Hematopoietic multipotent progenitor cell treated with erythropoietin and hydrocortisone succinate and interleukin-3 and kit ligand, for 17 days (in vitro differentiated cells): ENCODE measurements at regions not wholly inside any gene's neighbourhood (a gene's known extent, or its start where the extent isn't known, plus 50 kb on each side); places are given as distances from the start of the nearest gene placed in this dataset.
"Not testable (repeated sequence)": the region's sequence is repeated elsewhere in the genome, so short reads cannot be mapped to it uniquely, and the experiment has no call there.

ENCODE experiments used
- DNase-seq: peaks from one replicate; pipeline ENCODE4 v3.0.0-alpha.2; 2015; ENCODE audit warnings: low spot score

- DNase-seq = no peak
Observed at GRCh38 chr2:11922294-11922693, 175.9 kb downstream of the LPIN1 start.

GRCh38 chr2:11923935-11924334, 177.5 kb downstream of the LPIN1 start:
- no peak for DNase-seq

- no peak for DNase-seq
Observed at GRCh38 chr2:11925295-11926066, 179.0 kb downstream of the LPIN1 start.

- DNase-seq = no peak
Observed at GRCh38 chr2:11930211-11930761, 183.9 kb downstream of the LPIN1 start.

- DNase-seq = no peak
Observed at GRCh38 chr2:11932048-11932512, 185.6 kb downstream of the LPIN1 start.

GRCh38 chr2:11932962-11933361, 186.5 kb downstream of the LPIN1 start:
- DNase-seq = no peak

- DNase-seq = no peak
Observed at GRCh38 chr2:11933854-11934253, 187.4 kb downstream of the LPIN1 start.

GRCh38 chr2:11936761-11937160, 190.3 kb downstream of the LPIN1 start:
- DNase-seq = no peak

GRCh38 chr2:11938196-11938595, 191.8 kb downstream of the LPIN1 start:
- no peak for DNase-seq

- no peak for DNase-seq
Observed at GRCh38 chr2:11939523-11939922, 193.1 kb downstream of the LPIN1 start.

GRCh38 chr2:11940121-11940743, 193.8 kb downstream of the LPIN1 start:
- no peak for DNase-seq

- no peak for DNase-seq
Observed at GRCh38 chr2:11940799-11941198, 194.4 kb downstream of the LPIN1 start.

GRCh38 chr2:11941201-11942177, 195.1 kb downstream of the LPIN1 start:
- DNase-seq = peak; percentile 41

GRCh38 chr2:11942178-11942569, 195.7 kb downstream of the LPIN1 start:
- no peak for DNase-seq

GRCh38 chr2:11944311-11944710, 197.9 kb downstream of the LPIN1 start:
- DNase-seq = no peak

- no peak for DNase-seq
Observed at GRCh38 chr2:11945139-11946126, 199.0 kb downstream of the LPIN1 start.

GRCh38 chr2:11947956-11948355, 201.5 kb downstream of the LPIN1 start:
- DNase-seq = no peak

GRCh38 chr2:11949732-11950523, 203.5 kb downstream of the LPIN1 start:
- DNase-seq = no peak

GRCh38 chr2:11950896-11951295, 204.5 kb downstream of the LPIN1 start:
- DNase-seq = no peak

- DNase-seq = not testable (repeated sequence)
Observed at GRCh38 chr2:11951492-11951891, 205.1 kb downstream of the LPIN1 start.
